ENCODE measurements at regions not wholly inside any gene's neighbourhood (a gene's known extent, or its start where the extent isn't known, plus 50 kb on each side); places are given as distances from the start of the nearest gene placed in this dataset.

GRCh38 chr5:74502479-74502950 is 138.0 kb downstream of the ENC1 start:
- no peaks in the 10 kb centered on the region for H3K4me1 ChIP-seq (ENCODE audit: control insufficient read depth, insufficient read depth, low read length, poor library complexity, severe bottlenecking)
- DNase-seq: no peak
- H3K27me3 ChIP-seq (replicated peaks; ENCODE audit: control insufficient read depth, insufficient read depth, low read length, poor library complexity, severe bottlenecking): no peaks in the 10 kb centered on the region
- no peaks in the 10 kb centered on the region for H3K9me3 ChIP-seq (ENCODE audit: control insufficient read depth, low read length)
- no peaks in the 10 kb centered on the region for H3K36me3 ChIP-seq (ENCODE audit: control insufficient read depth, insufficient read depth, low read length)
- H3K27ac ChIP-seq (ENCODE audit: insufficient read depth, low read length, poor library complexity, severe bottlenecking): no peak overlapping the region
- no peak overlapping the region for H3K4me3 ChIP-seq (ENCODE audit: insufficient read depth, low read depth, low read length, poor library complexity, severe bottlenecking)

DNA sequence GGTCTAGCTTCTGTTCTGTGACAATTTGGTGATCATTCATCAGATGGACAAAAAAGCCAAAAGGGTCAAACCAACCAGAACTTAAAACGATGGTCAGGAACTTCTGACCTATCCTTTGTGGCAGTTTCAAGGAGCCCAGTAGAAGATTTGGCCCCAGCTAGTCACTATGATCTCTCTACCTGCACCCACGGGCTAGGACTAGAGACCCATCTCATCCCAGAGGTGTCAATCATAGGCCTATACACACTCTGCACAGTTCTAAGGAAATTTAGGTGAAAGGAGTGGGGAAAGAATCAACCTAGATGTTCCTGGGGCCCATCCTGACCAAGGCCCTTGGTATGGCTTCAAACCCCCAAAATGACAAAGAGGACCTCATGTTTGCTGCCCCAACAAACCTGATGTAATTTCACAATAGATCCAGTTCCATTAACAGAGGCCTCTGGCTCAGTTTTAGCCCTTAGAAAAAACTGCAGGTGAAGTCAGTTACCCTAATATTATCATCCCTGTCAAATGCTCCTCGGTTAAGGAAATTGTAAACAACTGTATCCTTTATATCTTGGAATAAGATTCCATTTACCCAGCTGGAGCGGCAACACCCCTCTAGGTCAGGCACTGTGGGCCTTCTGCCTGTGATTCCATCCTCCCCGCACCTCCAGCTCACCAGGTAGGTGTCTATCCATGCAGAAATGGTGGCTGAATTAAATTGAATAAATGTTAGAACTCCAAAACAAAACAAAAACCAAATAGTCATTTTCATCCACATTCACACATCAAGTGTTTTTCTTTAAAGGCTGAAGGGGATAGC is 138.7 kb downstream of the ENC1 start:
- no peak for DNase-seq
- Histone ChIP-seq H3K4me1 (ENCODE audit: control insufficient read depth, insufficient read depth, low read length, poor library complexity, severe bottlenecking) (no peaks in the 10 kb centered on the region), H3K27me3 (replicated peaks; ENCODE audit: control insufficient read depth, insufficient read depth, low read length, poor library complexity, severe bottlenecking) (no peaks in the 10 kb centered on the region), H3K36me3 (ENCODE audit: control insufficient read depth, insufficient read depth, low read length) (no peaks in the 10 kb centered on the region), H3K27ac (ENCODE audit: insufficient read depth, low read length, poor library complexity, severe bottlenecking) (no peak overlapping the region), H3K9me3 (ENCODE audit: control insufficient read depth, low read length) (no peaks in the 10 kb centered on the region), H3K4me3 (ENCODE audit: insufficient read depth, low read depth, low read length, poor library complexity, severe bottlenecking) (no peak overlapping the region)

GRCh38 chr5:74500110-74500917 is 140.2 kb downstream of the ENC1 start:
- Histone ChIP-seq H3K27ac (ENCODE audit: insufficient read depth, low read length, poor library complexity, severe bottlenecking) (no peak overlapping the region), H3K4me1 (ENCODE audit: control insufficient read depth, insufficient read depth, low read length, poor library complexity, severe bottlenecking) (no peaks in the 10 kb centered on the region), H3K36me3 (ENCODE audit: control insufficient read depth, insufficient read depth, low read length) (no peaks in the 10 kb centered on the region), H3K9me3 (ENCODE audit: control insufficient read depth, low read length) (no peaks in the 10 kb centered on the region), H3K4me3 (ENCODE audit: insufficient read depth, low read depth, low read length, poor library complexity, severe bottlenecking) (no peak overlapping the region), H3K27me3 (replicated peaks; ENCODE audit: control insufficient read depth, insufficient read depth, low read length, poor library complexity, severe bottlenecking) (no peaks in the 10 kb centered on the region)
- DNase-seq: no peak

- no peak overlapping the region for H3K27ac ChIP-seq (ENCODE audit: insufficient read depth, low read length, poor library complexity, severe bottlenecking)
- no peaks in the 10 kb centered on the region for H3K36me3 ChIP-seq (ENCODE audit: control insufficient read depth, insufficient read depth, low read length)
- no peak for DNase-seq
- no peaks in the 10 kb centered on the region for H3K9me3 ChIP-seq (ENCODE audit: control insufficient read depth, low read length)
- no peaks in the 10 kb centered on the region for H3K27me3 ChIP-seq (replicated peaks; ENCODE audit: control insufficient read depth, insufficient read depth, low read length, poor library complexity, severe bottlenecking)
- no peak overlapping the region for H3K4me3 ChIP-seq (ENCODE audit: insufficient read depth, low read depth, low read length, poor library complexity, severe bottlenecking)
- no peaks in the 10 kb centered on the region for H3K4me1 ChIP-seq (ENCODE audit: control insufficient read depth, insufficient read depth, low read length, poor library complexity, severe bottlenecking)
These were observed 141.1 kb downstream of the ENC1 start for GRCh38 chr5:74499256-74500050.

- Histone ChIP-seq H3K27ac (ENCODE audit: insufficient read depth, low read length, poor library complexity, severe bottlenecking) (no peak overlapping the region), H3K27me3 (replicated peaks; ENCODE audit: control insufficient read depth, insufficient read depth, low read length, poor library complexity, severe bottlenecking) (no peaks in the 10 kb centered on the region), H3K4me3 (ENCODE audit: insufficient read depth, low read depth, low read length, poor library complexity, severe bottlenecking) (no peak overlapping the region), H3K36me3 (ENCODE audit: control insufficient read depth, insufficient read depth, low read length) (no peaks in the 10 kb centered on the region), H3K9me3 (ENCODE audit: control insufficient read depth, low read length) (no peaks in the 10 kb centered on the region), H3K4me1 (ENCODE audit: control insufficient read depth, insufficient read depth, low read length, poor library complexity, severe bottlenecking) (no peaks in the 10 kb centered on the region)
- DNase-seq: no peak
These were observed 142.8 kb downstream of the ENC1 start for GRCh38 chr5:74497706-74498105.

DNA sequence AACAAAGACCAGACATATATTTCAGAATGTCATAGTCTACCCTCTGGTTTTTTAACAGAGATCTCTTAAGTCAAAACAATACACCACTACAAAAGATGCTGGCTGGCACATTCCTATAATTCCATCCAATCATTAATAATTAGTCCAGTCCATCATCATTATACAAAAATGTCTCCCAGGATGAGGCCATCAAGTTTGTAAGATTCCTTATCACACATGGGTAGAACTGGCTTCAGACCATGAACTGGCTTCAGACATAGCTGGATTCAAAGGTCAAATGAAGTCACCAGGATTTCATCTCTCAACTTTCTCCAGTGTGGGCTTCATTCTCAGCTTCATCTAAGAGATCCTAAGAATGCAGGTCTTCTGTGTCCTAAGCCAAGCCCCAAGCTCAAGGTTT is 147.1 kb downstream of the ENC1 start:
- Histone ChIP-seq H3K27ac (ENCODE audit: insufficient read depth, low read length, poor library complexity, severe bottlenecking) (no peak overlapping the region), H3K4me3 (ENCODE audit: insufficient read depth, low read depth, low read length, poor library complexity, severe bottlenecking) (no peak overlapping the region), H3K9me3 (ENCODE audit: control insufficient read depth, low read length) (no peaks in the 10 kb centered on the region), H3K27me3 (replicated peaks; ENCODE audit: control insufficient read depth, insufficient read depth, low read length, poor library complexity, severe bottlenecking) (no peaks in the 10 kb centered on the region), H3K36me3 (ENCODE audit: control insufficient read depth, insufficient read depth, low read length) (no peaks in the 10 kb centered on the region), H3K4me1 (ENCODE audit: control insufficient read depth, insufficient read depth, low read length, poor library complexity, severe bottlenecking) (no peaks in the 10 kb centered on the region)
- no peak for DNase-seq

DNA sequence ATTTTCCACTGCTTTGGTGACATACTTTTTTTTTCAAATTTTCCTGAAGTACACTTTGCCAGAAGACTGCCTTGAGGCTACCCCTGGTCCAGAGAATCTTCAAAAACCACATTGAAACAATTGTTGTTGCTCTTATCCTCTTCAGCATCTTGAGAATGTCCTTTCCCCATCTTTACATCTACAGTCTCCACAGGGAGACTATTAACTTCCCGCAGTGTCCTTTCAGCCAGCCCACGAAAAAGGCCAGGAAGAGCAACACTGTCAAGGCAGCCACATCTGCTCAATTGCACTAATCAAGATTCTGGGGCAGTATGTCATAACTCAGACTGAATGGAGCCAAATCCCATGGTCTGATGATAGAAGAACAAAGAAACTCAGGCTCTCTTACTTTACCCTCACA is 148.3 kb downstream of the ENC1 start:
- Histone ChIP-seq H3K36me3 (ENCODE audit: control insufficient read depth, insufficient read depth, low read length) (no peaks in the 10 kb centered on the region), H3K27ac (ENCODE audit: insufficient read depth, low read length, poor library complexity, severe bottlenecking) (no peak overlapping the region), H3K27me3 (replicated peaks; ENCODE audit: control insufficient read depth, insufficient read depth, low read length, poor library complexity, severe bottlenecking) (no peaks in the 10 kb centered on the region), H3K4me1 (ENCODE audit: control insufficient read depth, insufficient read depth, low read length, poor library complexity, severe bottlenecking) (no peaks in the 10 kb centered on the region), H3K4me3 (ENCODE audit: insufficient read depth, low read depth, low read length, poor library complexity, severe bottlenecking) (no peak overlapping the region), H3K9me3 (ENCODE audit: control insufficient read depth, low read length) (no peaks in the 10 kb centered on the region)
- DNase-seq: no peak

DNA sequence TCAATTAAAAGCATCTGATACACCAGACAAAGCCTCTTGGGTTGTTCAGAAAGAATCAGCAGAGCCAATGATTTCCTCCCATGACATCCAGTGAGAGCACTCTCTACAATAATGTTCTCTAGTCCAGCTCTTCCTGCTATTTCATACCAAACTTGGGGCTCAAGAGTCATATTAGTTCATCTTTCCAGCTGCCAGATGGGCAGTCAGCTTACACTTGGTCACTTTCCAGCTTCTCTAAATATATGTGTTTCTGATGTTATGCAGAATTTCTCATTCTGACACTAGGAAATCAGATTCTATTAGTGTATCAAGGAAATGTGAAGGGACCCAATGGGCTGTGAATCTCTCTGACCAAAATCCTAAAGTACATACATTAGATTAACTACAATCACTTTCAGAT is 148.9 kb downstream of the ENC1 start:
- Histone ChIP-seq H3K27me3 (replicated peaks; ENCODE audit: control insufficient read depth, insufficient read depth, low read length, poor library complexity, severe bottlenecking) (no peaks in the 10 kb centered on the region), H3K4me3 (ENCODE audit: insufficient read depth, low read depth, low read length, poor library complexity, severe bottlenecking) (no peak overlapping the region), H3K27ac (ENCODE audit: insufficient read depth, low read length, poor library complexity, severe bottlenecking) (no peak overlapping the region), H3K36me3 (ENCODE audit: control insufficient read depth, insufficient read depth, low read length) (no peaks in the 10 kb centered on the region), H3K4me1 (ENCODE audit: control insufficient read depth, insufficient read depth, low read length, poor library complexity, severe bottlenecking) (no peaks in the 10 kb centered on the region), H3K9me3 (ENCODE audit: control insufficient read depth, low read length) (no peaks in the 10 kb centered on the region)
- DNase-seq: no peak

DNA sequence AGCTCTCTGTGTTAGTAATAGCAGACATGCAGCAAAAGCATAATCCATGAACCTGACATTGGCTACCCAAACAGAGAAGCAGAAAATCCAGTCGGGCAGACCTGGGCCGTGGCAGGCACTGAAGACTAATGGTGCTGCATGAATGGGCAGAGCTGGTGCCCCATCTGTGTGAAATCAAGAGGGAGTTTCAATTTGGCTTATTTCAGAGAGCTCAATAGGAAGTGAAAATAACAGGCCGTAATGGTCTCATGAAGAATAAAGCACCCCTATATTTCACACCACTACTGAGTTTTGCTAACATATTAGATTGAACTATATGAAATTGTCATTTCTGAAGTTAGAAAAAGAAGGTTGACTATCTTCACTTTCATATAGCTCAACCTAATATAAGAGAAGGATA is 149.7 kb downstream of the ENC1 start:
- Histone ChIP-seq H3K36me3 (ENCODE audit: control insufficient read depth, insufficient read depth, low read length) (no peaks in the 10 kb centered on the region), H3K4me1 (ENCODE audit: control insufficient read depth, insufficient read depth, low read length, poor library complexity, severe bottlenecking) (no peaks in the 10 kb centered on the region), H3K27me3 (replicated peaks; ENCODE audit: control insufficient read depth, insufficient read depth, low read length, poor library complexity, severe bottlenecking) (no peaks in the 10 kb centered on the region), H3K9me3 (ENCODE audit: control insufficient read depth, low read length) (no peaks in the 10 kb centered on the region), H3K27ac (ENCODE audit: insufficient read depth, low read length, poor library complexity, severe bottlenecking) (no peak overlapping the region), H3K4me3 (ENCODE audit: insufficient read depth, low read depth, low read length, poor library complexity, severe bottlenecking) (no peak overlapping the region)
- DNase-seq: no peak

All from effector memory CD4-positive, alpha-beta T cell (primary cell).